HG03571 (cell line): ENCODE measurements at regions not wholly inside any gene's neighbourhood (a gene's known extent, or its start where the extent isn't known, plus 50 kb on each side); places are given as distances from the start of the nearest gene placed in this dataset.
A peak's percentile ranks its signal among the peaks of the same experiment; 100 is the strongest.
"Not testable (repeated sequence)": the region's sequence is repeated elsewhere in the genome, so short reads cannot be mapped to it uniquely, and the experiment has no call there.

ENCODE experiments used
- ATAC-seq: cut with Tn5 transposase; IDR thresholded peaks from one replicate; pipeline ENCODE4 v1.9.1; 2021; ENCODE audit not compliant: unreplicated experiment

DNA sequence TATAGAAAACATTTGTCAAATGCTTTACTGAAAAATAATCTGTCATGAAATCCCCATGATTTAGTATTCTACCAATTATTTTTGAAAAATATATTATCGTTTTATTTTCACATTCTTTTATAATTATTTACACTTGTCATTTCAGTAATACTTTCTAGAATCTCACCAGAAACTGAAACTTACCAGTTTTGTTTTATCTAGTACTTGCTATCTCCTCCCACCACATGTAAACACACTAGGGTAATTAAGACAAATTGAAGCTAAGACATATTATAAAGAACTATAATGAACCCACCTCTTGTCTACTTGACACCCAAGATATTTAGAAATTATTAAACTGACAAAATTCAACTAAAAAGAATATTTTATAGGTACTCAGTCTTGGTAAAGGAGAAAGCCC lies 51.5 kb upstream of the GRM3 start:
- no peak for ATAC-seq

DNA sequence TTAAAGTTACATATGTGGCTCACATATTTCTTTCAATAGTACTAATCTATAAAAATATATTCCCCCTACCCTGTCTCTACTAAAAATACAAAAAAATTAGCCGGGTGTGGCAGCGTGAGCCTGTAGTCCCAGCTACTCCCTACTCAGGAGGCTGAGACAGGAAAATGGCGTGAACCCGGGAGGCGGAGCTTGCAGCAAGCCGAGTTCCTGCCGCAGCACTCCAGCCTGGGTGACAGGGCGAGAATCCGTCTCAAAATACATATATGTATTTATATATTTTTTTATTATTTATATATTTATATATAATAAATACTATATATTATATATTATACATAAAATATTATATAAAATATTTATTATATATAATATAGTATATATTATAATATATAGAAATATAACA lies 69.7 kb upstream of the GRM3 start:
- ATAC-seq = no peak

- no peak for ATAC-seq
These were observed 84.8 kb upstream of the GRM3 start for GRCh38 chr7:86558680-86559501.

DNA sequence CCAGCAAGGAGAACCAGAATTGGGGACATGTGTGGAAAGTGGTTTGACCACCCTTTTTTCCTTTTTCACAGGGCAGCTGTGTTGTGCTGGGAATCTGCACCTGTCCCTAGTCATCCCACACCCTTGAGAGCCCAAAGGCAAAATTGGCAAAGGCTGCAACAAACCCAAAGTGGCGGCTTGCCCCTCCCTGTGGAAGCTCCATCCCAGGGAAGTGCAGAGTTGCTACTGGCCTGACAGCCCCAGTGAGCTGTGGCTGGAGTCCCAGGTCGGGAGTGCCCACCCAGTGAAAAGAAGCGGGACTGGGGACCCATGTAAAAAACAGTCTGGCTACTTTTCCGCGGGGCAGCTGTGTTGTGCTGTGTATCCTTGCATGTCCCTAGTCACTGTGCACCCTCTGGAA lies 109.1 kb upstream of the GRM3 start:
- ATAC-seq = no peak

- ATAC-seq = no peak
These were observed 139.5 kb upstream of the GRM3 start for GRCh38 chr7:86504229-86504628.

- no peak for ATAC-seq
These were observed 143.7 kb upstream of the GRM3 start for GRCh38 chr7:86499986-86500385.

GRCh38 chr7:86485827-86486226 lies 157.9 kb upstream of the GRM3 start:
- no peak for ATAC-seq

DNA sequence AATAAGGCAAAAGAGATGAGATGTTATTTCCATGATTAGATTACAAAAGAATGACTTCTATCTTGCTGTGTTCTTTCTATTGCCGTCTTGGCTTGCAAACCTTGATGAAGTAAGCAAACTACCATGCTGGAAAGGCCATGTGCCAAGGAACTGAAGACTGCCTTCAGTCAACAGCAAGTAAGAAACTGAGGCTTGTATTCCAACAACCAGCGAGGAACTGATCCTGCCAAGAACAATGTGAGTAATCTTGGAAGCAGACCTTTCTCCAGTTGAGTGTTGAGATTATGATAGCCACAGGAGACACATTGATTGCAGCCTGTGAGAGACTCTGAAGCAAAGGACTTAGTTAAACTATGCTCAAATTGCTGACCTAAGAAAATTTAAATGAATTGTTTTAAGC lies 164.6 kb upstream of the GRM3 start:
- ATAC-seq = no peak

GRCh38 chr7:86477343-86477935 lies 166.3 kb upstream of the GRM3 start:
- no peak for ATAC-seq

- ATAC-seq = no peak
These were observed 172.9 kb upstream of the GRM3 start for GRCh38 chr7:86470763-86471162.

- peak; percentile 98 for ATAC-seq
These were observed 173.9 kb upstream of the GRM3 start for GRCh38 chr7:86469680-86470295.

DNA sequence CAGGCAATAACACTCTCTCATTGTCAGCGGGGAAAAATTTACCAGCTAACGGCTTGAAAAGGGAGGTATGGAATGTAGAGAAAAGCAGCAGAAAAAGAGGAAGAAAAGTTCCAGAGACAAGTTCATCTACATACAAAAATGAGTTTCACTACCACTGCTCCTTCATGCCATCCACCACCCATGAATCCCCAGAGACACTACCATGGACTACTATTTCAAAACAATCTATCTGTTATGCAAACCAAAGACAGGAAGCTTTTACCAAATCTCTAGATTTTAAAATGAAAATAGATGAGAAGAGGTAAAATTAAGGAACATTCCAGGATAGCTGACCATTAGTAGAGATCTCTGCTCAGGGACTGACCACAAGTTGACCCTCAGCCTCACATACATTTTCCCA lies 189.0 kb upstream of the GRM3 start:
- no peak for ATAC-seq

DNA sequence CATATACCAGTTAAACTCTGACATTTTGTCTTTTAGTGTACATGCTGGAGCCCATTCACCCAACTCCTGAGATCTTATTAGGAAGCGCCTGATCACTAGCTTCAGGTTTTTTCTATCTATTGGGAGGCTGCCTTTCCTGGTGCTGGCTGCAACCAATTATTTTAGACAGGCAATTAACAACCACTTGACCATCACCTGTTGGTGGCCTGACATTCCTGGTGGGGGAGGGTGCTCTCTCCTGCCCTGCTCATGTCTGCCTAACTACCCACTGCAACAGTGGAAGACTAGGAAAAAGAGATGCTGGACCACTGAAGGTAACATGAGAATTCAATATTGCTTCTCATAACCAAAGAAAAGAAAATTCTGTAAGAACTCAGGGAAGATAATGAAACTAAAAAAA lies 190.3 kb upstream of the GRM3 start:
- no peak for ATAC-seq

DNA sequence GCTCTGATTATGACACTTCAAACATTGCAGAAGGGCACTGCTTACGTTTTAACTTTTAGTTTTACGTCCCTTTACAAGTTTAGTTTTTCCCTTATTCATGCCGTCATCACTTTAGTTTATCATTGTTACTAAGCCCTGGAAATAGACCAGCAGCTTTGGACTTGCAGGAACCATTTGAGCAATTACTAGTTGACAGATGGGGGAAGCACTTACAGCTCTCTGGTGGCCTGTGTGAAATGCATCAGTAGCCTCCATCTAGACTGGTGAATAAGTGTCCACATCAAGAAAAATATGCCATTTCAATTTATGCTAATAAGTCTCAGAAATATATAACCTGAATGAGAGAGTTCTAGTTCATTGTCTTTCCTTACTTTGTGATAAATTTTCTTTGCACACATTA lies 194.9 kb upstream of the GRM3 start:
- ATAC-seq = no peak

GRCh38 chr7:86445285-86445684 lies 198.4 kb upstream of the GRM3 start:
- ATAC-seq = no peak

DNA sequence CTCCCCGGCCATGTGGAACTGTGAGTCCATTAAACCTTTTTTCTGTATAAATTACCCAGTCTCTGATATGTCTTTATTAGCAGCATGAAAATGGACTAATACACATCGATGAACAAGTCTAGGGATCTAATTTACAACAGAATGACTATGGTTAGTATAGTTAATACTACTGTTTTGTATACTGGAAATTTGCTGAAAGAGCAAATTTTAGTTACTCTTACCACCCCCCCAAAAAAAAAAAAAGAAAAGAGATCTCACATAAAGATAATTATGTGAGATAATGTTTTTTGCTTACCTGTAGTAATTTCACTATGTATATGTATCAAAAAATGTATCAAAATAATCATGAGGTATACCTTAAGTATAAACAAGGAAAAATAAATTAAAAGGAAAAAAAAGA lies 199.5 kb upstream of the GRM3 start:
- ATAC-seq = no peak

GRCh38 chr7:86440420-86440819 lies 203.3 kb upstream of the GRM3 start:
- ATAC-seq = not testable (repeated sequence)

GRCh38 chr7:86437951-86438450 lies 205.7 kb upstream of the GRM3 start:
- no peak for ATAC-seq

GRCh38 chr7:86431761-86432160 lies 211.9 kb upstream of the GRM3 start:
- ATAC-seq = no peak

DNA sequence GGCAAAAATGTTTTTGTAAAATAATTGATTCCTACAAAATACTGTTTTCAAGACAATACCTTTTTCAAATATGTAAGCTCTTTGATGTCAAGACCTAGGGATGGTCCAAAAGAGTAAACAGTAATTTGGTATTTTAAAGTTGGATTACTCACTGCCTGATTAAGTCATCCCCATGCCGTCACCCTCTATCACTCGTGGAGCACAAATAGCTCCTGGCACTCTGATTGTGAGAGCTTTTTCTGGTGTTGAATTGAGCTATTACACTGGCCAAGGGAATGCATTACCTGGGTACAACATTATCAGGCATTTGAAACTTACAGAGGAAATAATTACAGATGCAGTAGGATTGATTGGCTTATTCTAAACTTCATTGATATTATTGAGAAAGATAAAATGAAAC lies 231.9 kb upstream of the GRM3 start:
- ATAC-seq = no peak

DNA sequence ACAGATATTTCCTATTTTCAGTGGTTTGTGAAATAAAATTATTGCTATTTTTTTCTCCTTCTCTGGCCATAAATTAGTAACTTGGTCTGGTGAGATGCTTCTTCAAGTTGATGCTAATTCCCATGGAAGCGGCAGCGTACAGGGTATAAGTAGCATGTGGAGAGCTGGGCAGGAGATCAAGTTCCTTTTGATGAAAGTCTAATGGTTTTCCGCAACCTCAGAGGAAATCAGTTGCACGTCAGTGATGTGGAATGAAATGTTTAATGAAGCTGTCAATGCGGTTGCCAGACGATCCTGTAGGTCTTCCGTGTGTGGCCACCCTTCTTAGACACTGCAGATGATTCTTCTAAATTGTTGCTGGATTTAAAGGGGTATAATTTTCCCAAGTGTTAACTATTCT lies 236.4 kb upstream of the GRM3 start:
- ATAC-seq = no peak

DNA sequence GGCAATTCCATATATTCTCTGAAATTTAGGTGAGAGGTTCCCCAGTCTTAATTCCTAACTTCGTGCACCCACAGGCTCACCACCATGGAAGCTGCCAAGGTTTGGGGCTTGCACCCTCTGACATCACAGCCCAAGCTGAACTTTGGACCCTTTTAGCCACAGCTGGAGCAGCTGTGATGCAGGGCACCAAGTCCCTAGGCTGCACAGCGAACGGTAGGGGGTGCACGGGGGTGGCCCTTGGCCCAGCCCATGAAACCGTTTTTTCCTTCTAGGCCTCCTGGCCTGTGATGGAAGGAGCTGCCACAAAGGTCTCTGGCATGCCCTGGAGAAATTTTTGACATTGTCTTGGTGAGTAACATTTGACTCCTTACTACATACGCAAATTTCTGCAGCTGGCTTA lies 251.9 kb upstream of the GRM3 start:
- no peak for ATAC-seq
